ENCODE measurements at regions not wholly inside any gene's neighbourhood (a gene's known extent, or its start where the extent isn't known, plus 50 kb on each side); places are given as distances from the start of the nearest gene placed in this dataset.

GRCh38 chr9:23278561-23278960, 547.5 kb downstream of the ELAVL2 start:
- POLR2A ChIA-PET, result no interaction called here
- CTCF ChIA-PET, result no interaction called here

- POLR2A ChIA-PET, result no interaction called here
- CTCF ChIA-PET, result no interaction called here
These were observed 538.6 kb downstream of the ELAVL2 start for GRCh38 chr9:23287390-23287789.

- ChIA-PET CTCF (no interaction called here), POLR2A (no interaction called here)
These were observed 537.5 kb downstream of the ELAVL2 start for GRCh38 chr9:23288545-23288944.

- ChIA-PET POLR2A (no interaction called here), CTCF (no interaction called here)
These were observed 535.1 kb downstream of the ELAVL2 start for GRCh38 chr9:23290973-23291372.

GRCh38 chr9:23302281-23302680, 523.8 kb downstream of the ELAVL2 start:
- ChIA-PET CTCF (no interaction called here), POLR2A (no interaction called here)

- CTCF ChIA-PET, result no interaction called here
- POLR2A ChIA-PET, result no interaction called here
These were observed 519.3 kb downstream of the ELAVL2 start for GRCh38 chr9:23306731-23307130.

GRCh38 chr9:23307731-23308513, 518.1 kb downstream of the ELAVL2 start:
- CTCF ChIA-PET, result no interaction called here
- POLR2A ChIA-PET, result no interaction called here

- ChIA-PET CTCF (no interaction called here), POLR2A (no interaction called here)
These were observed 516.2 kb downstream of the ELAVL2 start for GRCh38 chr9:23309800-23310199.

GRCh38 chr9:23314247-23314646, 511.8 kb downstream of the ELAVL2 start:
- ChIA-PET POLR2A (no interaction called here), CTCF (no interaction called here)

- CTCF ChIA-PET, result no interaction called here
These were observed 506.9 kb downstream of the ELAVL2 start for GRCh38 chr9:23319092-23319491.

GRCh38 chr9:23321049-23321448, 505.0 kb downstream of the ELAVL2 start:
- ChIA-PET POLR2A (no interaction called here), CTCF (no interaction called here)

More at GRCh38 chr9:23319092-23319491, 506.9 kb downstream of the ELAVL2 start:
- POLR2A ChIA-PET, result no interaction called here

GRCh38 chr9:23322392-23322791, 503.6 kb downstream of the ELAVL2 start:
- ChIA-PET POLR2A (no interaction called here), CTCF (interaction anchor here (0.6 kb wide), 1 partner anchor 170 kb away, joined by 4 read pairs; no protein-coding TSS in a partner anchor)

GRCh38 chr9:23324511-23324910, 501.5 kb downstream of the ELAVL2 start:
- ChIA-PET POLR2A (no interaction called here), CTCF (no interaction called here)

- CTCF ChIA-PET, result no interaction called here
- POLR2A ChIA-PET, result no interaction called here
These were observed 499.4 kb downstream of the ELAVL2 start for GRCh38 chr9:23326597-23326996.

- ChIA-PET POLR2A (no interaction called here), CTCF (no interaction called here)
These were observed 484.7 kb downstream of the ELAVL2 start for GRCh38 chr9:23341346-23341745.

GRCh38 chr9:23342291-23342690, 483.7 kb downstream of the ELAVL2 start:
- ChIA-PET CTCF (no interaction called here), POLR2A (no interaction called here)

GRCh38 chr9:23343226-23343625, 482.8 kb downstream of the ELAVL2 start:
- ChIA-PET CTCF (no interaction called here), POLR2A (no interaction called here)

GRCh38 chr9:23361096-23361495, 464.9 kb downstream of the ELAVL2 start:
- ChIA-PET POLR2A (no interaction called here), CTCF (no interaction called here)

GRCh38 chr9:23372703-23373102, 453.3 kb downstream of the ELAVL2 start:
- ChIA-PET CTCF (no interaction called here), POLR2A (no interaction called here)

GRCh38 chr9:23375511-23375910, 450.5 kb downstream of the ELAVL2 start:
- ChIA-PET POLR2A (no interaction called here), CTCF (no interaction called here)

GRCh38 chr9:23379842-23380241, 446.2 kb downstream of the ELAVL2 start:
- POLR2A ChIA-PET, result no interaction called here
- CTCF ChIA-PET, result no interaction called here

GRCh38 chr9:23380821-23381220, 445.2 kb downstream of the ELAVL2 start:
- ChIA-PET CTCF (no interaction called here), POLR2A (no interaction called here)

- POLR2A ChIA-PET, result no interaction called here
- CTCF ChIA-PET, result no interaction called here
These were observed 443.6 kb downstream of the ELAVL2 start for GRCh38 chr9:23382418-23382817.

All from activated CD8-positive, alpha-beta memory T cell treated with anti-CD3 and anti-CD28 coated beads for 36 hours (primary cell).